ENCODE measurements at regions not wholly inside any gene's neighbourhood (a gene's known extent, or its start where the extent isn't known, plus 50 kb on each side); places are given as distances from the start of the nearest gene placed in this dataset.
A peak's percentile ranks its signal among the peaks of the same experiment; 100 is the strongest.

DNA sequence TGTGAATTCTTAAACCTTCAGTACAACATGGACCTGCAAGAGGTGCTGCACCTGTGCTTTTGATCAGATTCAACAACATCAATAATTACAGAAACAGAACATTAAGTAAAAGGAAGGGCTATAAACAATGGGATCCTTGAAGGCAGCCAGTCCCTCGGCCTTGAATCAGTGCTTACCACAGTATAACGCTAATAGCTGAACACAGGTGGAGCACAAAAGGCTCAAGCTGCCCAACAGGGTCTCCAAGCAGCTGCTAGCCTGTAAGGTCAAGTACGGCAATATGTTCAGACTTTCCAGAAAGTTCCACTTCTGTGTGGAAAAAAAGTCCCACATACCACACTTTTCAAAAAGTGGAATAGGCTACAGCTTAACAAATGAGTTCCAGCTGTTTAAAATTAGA lies 61.9 kb upstream of the ITGA1 start:
- no peak for DNase-seq (ENCODE audit: low read depth)
- TF ChIP-seq, protein P1, sequence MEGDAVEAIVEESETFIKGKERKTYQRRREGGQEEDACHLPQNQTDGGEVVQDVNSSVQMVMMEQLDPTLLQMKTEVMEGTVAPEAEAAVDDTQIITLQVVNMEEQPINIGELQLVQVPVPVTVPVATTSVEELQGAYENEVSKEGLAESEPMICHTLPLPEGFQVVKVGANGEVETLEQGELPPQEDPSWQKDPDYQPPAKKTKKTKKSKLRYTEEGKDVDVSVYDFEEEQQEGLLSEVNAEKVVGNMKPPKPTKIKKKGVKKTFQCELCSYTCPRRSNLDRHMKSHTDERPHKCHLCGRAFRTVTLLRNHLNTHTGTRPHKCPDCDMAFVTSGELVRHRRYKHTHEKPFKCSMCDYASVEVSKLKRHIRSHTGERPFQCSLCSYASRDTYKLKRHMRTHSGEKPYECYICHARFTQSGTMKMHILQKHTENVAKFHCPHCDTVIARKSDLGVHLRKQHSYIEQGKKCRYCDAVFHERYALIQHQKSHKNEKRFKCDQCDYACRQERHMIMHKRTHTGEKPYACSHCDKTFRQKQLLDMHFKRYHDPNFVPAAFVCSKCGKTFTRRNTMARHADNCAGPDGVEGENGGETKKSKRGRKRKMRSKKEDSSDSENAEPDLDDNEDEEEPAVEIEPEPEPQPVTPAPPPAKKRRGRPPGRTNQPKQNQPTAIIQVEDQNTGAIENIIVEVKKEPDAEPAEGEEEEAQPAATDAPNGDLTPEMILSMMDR (IDR thresholded peaks at IDR 0.05; ENCODE audit: insufficient read depth, low read depth, low read length) = no peak
- H3K4me3 ChIP-seq (ENCODE audit: low read depth, low read length) = no peak overlapping the region

- peak; percentile 52 for DNase-seq (ENCODE audit: low read depth)
- no peak overlapping the region for H3K4me3 ChIP-seq (ENCODE audit: low read depth, low read length)
- TF ChIP-seq, protein P1 (IDR thresholded peaks at IDR 0.05; ENCODE audit: insufficient read depth, low read depth, low read length) = no peak
Measured at GRCh38 chr5:52727020-52727419, 60.7 kb upstream of the ITGA1 start.

GRCh38 chr5:52727576-52727975 lies 60.1 kb upstream of the ITGA1 start:
- peak; percentile 76 for DNase-seq (ENCODE audit: low read depth)
- TF ChIP-seq, protein P1 (IDR thresholded peaks at IDR 0.05; ENCODE audit: insufficient read depth, low read depth, low read length) = no peak
- no peak overlapping the region for H3K4me3 ChIP-seq (ENCODE audit: low read depth, low read length)

- DNase-seq (ENCODE audit: low read depth) = no peak
- no peak overlapping the region for H3K4me3 ChIP-seq (ENCODE audit: low read depth, low read length)
- TF ChIP-seq, protein P1 (IDR thresholded peaks at IDR 0.05; ENCODE audit: insufficient read depth, low read depth, low read length) = no peak
Measured at GRCh38 chr5:52728224-52728623, 59.5 kb upstream of the ITGA1 start.

DNA sequence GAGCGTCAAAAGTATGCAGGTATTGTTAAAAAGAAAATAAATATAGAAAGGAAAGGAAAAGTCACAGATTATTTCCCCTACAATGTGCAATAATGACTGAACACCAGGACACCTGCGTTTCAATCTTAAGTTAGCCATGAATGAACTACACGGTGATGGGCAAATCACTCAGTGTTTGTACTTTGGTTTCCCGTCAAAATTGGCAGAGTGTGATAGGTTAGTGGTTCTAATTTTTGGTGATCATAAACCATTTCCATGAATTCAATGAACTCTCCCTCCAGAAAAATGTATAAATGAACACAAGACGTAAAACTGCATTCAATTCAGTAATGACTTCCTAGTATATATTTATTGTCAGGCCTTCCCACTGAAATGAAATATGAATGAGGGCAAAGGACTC lies 59.0 kb upstream of the ITGA1 start:
- TF ChIP-seq, protein P1 (IDR thresholded peaks at IDR 0.05; ENCODE audit: insufficient read depth, low read depth, low read length) = no peak
- no peak for DNase-seq (ENCODE audit: low read depth)

DNA sequence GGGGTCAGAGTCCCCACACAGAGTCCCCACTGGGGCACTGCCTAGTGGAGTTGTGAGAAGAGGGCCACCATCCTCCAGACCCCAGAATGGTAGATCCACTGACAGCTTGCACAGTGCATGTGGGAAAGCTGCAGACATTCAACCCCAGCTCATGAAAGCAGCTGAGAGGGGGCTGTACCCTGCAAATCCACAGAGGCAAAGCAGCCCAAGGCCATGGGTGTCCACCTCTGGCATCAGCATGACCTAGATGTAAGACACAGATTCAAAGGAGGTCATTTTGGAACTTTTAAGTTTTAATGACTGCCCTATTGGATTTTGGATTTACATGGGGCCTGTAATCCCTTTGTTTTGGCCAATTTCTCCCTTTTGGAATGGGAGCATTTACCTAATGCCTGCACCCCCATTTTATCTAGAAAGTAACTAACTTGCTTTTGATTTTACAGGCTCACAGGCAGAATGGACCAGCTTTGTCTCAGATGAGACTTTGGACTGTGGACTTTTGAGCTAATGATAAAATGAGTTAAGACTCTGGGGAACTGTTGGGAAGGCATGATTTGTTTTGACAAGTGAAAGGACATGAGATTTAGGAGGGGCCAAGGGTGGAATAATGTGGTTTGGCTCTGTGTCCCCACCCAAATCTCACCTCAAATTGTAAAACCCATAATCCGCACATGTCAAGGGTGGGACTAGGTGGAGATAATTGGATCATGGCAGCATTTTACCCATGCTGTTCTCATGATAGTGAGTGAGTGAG lies 56.3 kb upstream of the ITGA1 start:
- DNase-seq (ENCODE audit: low read depth) = no peak
- H3K4me3 ChIP-seq (ENCODE audit: low read depth, low read length) = no peak overlapping the region
- TF ChIP-seq, protein P1 (IDR thresholded peaks at IDR 0.05; ENCODE audit: insufficient read depth, low read depth, low read length) = no peak

More for the DNA sequence above, 59.0 kb upstream of the ITGA1 start:
- H3K4me3 ChIP-seq (ENCODE audit: low read depth, low read length) = no peak overlapping the region

GRCh38 chr5:52734557-52734956 lies 53.2 kb upstream of the ITGA1 start:
- no peak overlapping the region for H3K4me3 ChIP-seq (ENCODE audit: low read depth, low read length)
- DNase-seq (ENCODE audit: low read depth) = no peak
- TF ChIP-seq, protein P1 (IDR thresholded peaks at IDR 0.05; ENCODE audit: insufficient read depth, low read depth, low read length) = no peak
